DOHH2 (cell line): ENCODE measurements at regions not wholly inside any gene's neighbourhood (a gene's known extent, or its start where the extent isn't known, plus 50 kb on each side); places are given as distances from the start of the nearest gene placed in this dataset.

ENCODE experiments used
- EZH2phosphoT487 ChIP-seq: fragments of 200-600 bp; sonication (generic); IDR thresholded peaks from 2 replicates; pipeline ENCODE4 v1.6.1; 2017; ENCODE audit warnings: borderline replicate concordance, mild to moderate bottlenecking, antibody characterized with exemption, low read length, moderate library complexity, mixed read lengths
- TF ChIP-seq, protein P1 (sequence below): fragments of 200-600 bp; sonication (generic); IDR thresholded peaks from one replicate; pipeline ENCODE4 v1.5.1; 2014; ENCODE audit warnings: antibody characterized with exemption, mild to moderate bottlenecking, low read depth, low read length; ENCODE audit not compliant: poor library complexity, severe bottlenecking

GRCh38 chr2:17445744-17446143 is 72.5 kb downstream of the RAD51AP2 start:
- no peak for TF ChIP-seq EZH2phosphoT487
- TF ChIP-seq, protein P1, sequence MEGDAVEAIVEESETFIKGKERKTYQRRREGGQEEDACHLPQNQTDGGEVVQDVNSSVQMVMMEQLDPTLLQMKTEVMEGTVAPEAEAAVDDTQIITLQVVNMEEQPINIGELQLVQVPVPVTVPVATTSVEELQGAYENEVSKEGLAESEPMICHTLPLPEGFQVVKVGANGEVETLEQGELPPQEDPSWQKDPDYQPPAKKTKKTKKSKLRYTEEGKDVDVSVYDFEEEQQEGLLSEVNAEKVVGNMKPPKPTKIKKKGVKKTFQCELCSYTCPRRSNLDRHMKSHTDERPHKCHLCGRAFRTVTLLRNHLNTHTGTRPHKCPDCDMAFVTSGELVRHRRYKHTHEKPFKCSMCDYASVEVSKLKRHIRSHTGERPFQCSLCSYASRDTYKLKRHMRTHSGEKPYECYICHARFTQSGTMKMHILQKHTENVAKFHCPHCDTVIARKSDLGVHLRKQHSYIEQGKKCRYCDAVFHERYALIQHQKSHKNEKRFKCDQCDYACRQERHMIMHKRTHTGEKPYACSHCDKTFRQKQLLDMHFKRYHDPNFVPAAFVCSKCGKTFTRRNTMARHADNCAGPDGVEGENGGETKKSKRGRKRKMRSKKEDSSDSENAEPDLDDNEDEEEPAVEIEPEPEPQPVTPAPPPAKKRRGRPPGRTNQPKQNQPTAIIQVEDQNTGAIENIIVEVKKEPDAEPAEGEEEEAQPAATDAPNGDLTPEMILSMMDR: no peak
